IPS-20b (cell line): ENCODE measurements at regions not wholly inside any gene's neighbourhood (a gene's known extent, or its start where the extent isn't known, plus 50 kb on each side); places are given as distances from the start of the nearest gene placed in this dataset.

Experiments used
- H3K27ac ChIP-seq: one replicate; pipeline ENCODE4 v1.5.1; 2013; ENCODE audit warnings: low read length
- H3K27me3 ChIP-seq: 2 replicates; pipeline ENCODE4 v1.6.1; 2013; ENCODE audit warnings: mild to moderate bottlenecking, low read length, inconsistent platforms; ENCODE audit not compliant: insufficient read depth
- H3K36me3 ChIP-seq: 2 replicates; pipeline ENCODE4 v1.6.1; 2013; ENCODE audit warnings: low read depth, mild to moderate bottlenecking, inconsistent platforms, low read length, moderate library complexity; ENCODE audit not compliant: insufficient read depth
- H3K4me1 ChIP-seq: 2 replicates; pipeline ENCODE4 v1.6.1; 2013; ENCODE audit warnings: mild to moderate bottlenecking, control low read depth, inconsistent platforms, low read length, moderate library complexity; ENCODE audit not compliant: insufficient read depth
- H3K4me3 ChIP-seq: 2 replicates; pipeline ENCODE4 v1.5.1; 2013; ENCODE audit warnings: mild to moderate bottlenecking, low read length, inconsistent platforms
- H3K9ac ChIP-seq: 2 replicates; pipeline ENCODE4 v1.6.1; 2013; ENCODE audit warnings: low read depth, mild to moderate bottlenecking, inconsistent platforms, low read length, moderate library complexity
- H3K9me3 ChIP-seq: 2 replicates; pipeline ENCODE4 v1.6.1; 2013; ENCODE audit warnings: mild to moderate bottlenecking, low read depth, low read length, inconsistent platforms; ENCODE audit not compliant: insufficient read depth

DNA sequence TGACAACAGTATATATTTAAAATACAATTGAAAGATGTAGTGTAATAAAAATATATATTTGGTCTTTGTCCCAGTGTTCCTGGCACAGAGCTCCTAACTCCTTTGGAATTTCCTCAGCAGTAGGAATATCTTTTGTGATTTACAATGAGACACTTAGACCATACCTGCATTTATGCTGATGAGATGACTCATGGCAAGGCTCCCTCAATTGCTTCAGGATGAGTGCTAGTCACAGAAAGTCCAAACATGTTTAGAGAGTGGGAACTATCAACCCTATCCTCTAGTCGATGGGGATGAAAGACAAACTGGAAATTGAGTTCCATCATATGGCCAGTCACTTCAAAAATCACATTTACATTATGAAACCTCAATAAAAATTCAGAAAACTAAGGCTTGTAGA, 588.3 kb upstream of the LMCD1 start:
- H3K36me3 ChIP-seq: no peaks in the 10 kb centered on the region
- H3K4me1 ChIP-seq: peaks cover 12% of the 10 kb centered on the region; the same call in 1 of the 2 replicates
- no peaks in the 10 kb centered on the region for H3K27me3 ChIP-seq
- no peak overlapping the region for H3K27ac ChIP-seq
- no peak overlapping the region for H3K9ac ChIP-seq
- H3K9me3 ChIP-seq: no peaks in the 10 kb centered on the region
- no peak overlapping the region for H3K4me3 ChIP-seq

DNA sequence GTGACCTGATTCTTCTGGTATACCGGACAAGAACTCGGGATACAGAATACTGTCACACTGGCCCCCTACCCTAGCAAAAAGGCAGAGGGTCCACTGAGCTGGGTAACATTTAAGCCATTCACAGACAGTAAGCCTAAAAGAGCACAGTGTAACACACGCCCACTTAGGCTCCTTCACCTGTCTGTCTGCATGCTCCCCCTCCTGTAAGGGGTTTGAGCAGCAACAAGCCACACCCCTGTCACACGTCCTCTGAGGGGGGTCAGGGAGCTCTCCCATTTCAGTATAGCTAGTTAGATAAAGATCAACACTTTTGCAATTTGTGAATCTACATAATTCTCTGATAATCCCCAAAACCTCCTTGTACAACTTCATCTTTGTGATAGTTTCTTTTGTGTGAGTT, 586.3 kb upstream of the LMCD1 start:
- no peak overlapping the region for H3K9ac ChIP-seq
- H3K4me3 ChIP-seq: no peak overlapping the region
- no peak overlapping the region for H3K27ac ChIP-seq
- H3K9me3 ChIP-seq: no peaks in the 10 kb centered on the region
- no peaks in the 10 kb centered on the region for H3K27me3 ChIP-seq
- no peaks in the 10 kb centered on the region for H3K36me3 ChIP-seq
- H3K4me1 ChIP-seq: peaks cover 12% of the 10 kb centered on the region; the same call in 1 of the 2 replicates

GRCh38 chr3:7917443-7918151, 584.0 kb upstream of the LMCD1 start:
- H3K27ac ChIP-seq: no peak overlapping the region

GRCh38 chr3:7920211-7920610, 581.4 kb upstream of the LMCD1 start:
- Histone ChIP-seq H3K4me1 (peaks cover 9% of the 10 kb centered on the region; the same call in 1 of the 2 replicates), H3K9ac (no peak overlapping the region), H3K27ac (no peak overlapping the region), H3K4me3 (no peak overlapping the region), H3K9me3 (no peaks in the 10 kb centered on the region), H3K36me3 (no peaks in the 10 kb centered on the region), H3K27me3 (no peaks in the 10 kb centered on the region)

More at GRCh38 chr3:7917443-7918151, 584.0 kb upstream of the LMCD1 start:
- no peaks in the 10 kb centered on the region for H3K36me3 ChIP-seq
- H3K4me3 ChIP-seq: no peak overlapping the region
- H3K27me3 ChIP-seq: no peaks in the 10 kb centered on the region
- no peak overlapping the region for H3K9ac ChIP-seq
- no peaks in the 10 kb centered on the region for H3K9me3 ChIP-seq
- peaks cover 12% of the 10 kb centered on the region; the same call in 1 of the 2 replicates for H3K4me1 ChIP-seq

- H3K9ac ChIP-seq: no peak overlapping the region
- no peak overlapping the region for H3K4me3 ChIP-seq
- H3K27me3 ChIP-seq: no peaks in the 10 kb centered on the region
- no peak overlapping the region for H3K27ac ChIP-seq
- no peaks in the 10 kb centered on the region for H3K36me3 ChIP-seq
- H3K9me3 ChIP-seq: no peaks in the 10 kb centered on the region
- peaks cover 7% of the 10 kb centered on the region; the same call in 1 of the 2 replicates for H3K4me1 ChIP-seq
Measured at GRCh38 chr3:7924228-7924627, 577.4 kb upstream of the LMCD1 start.

GRCh38 chr3:7927015-7927414, 574.6 kb upstream of the LMCD1 start:
- Histone ChIP-seq H3K36me3 (no peaks in the 10 kb centered on the region), H3K9me3 (no peaks in the 10 kb centered on the region), H3K9ac (no peak overlapping the region), H3K4me3 (no peak overlapping the region), H3K27ac (no peak overlapping the region), H3K4me1 (peaks cover 7% of the 10 kb centered on the region; the same call in 1 of the 2 replicates), H3K27me3 (no peaks in the 10 kb centered on the region)

- no peak overlapping the region for H3K9ac ChIP-seq
- H3K4me1 ChIP-seq: peaks cover 7% of the 10 kb centered on the region; the same call in 1 of the 2 replicates
- H3K36me3 ChIP-seq: no peaks in the 10 kb centered on the region
- H3K4me3 ChIP-seq: no peak overlapping the region
- H3K27me3 ChIP-seq: no peaks in the 10 kb centered on the region
- no peaks in the 10 kb centered on the region for H3K9me3 ChIP-seq
- H3K27ac ChIP-seq: no peak overlapping the region
Measured at GRCh38 chr3:7927864-7928263, 573.8 kb upstream of the LMCD1 start.

DNA sequence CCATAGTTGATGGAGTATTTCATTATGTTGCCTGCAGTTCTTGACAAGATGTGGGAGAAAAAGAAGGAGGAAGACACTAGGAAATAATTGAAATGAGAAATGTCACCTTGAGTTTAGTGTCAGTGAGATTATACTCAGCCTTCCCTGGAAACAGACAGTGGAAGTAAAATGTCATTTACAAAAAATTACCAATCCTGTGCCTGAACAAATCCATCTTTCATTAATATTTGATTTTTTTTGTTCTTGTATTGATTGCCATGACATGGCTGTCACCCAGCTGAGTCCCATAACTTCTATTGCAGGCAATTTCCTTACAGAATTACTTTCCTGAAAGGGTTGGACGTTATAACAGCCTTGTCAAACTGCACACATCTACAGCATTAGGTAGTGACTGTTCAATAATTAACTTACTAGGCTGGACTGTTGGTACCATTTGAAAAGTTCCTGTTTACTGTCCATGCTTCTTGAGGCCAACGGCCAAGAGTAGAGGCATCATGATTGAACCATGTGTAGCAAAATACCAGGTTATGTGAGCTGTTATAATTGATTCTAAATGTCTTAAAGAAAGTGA, 572.2 kb upstream of the LMCD1 start:
- Histone ChIP-seq H3K4me3 (no peak overlapping the region), H3K9ac (no peak overlapping the region), H3K27me3 (no peaks in the 10 kb centered on the region), H3K9me3 (no peaks in the 10 kb centered on the region), H3K27ac (no peak overlapping the region), H3K36me3 (no peaks in the 10 kb centered on the region), H3K4me1 (peaks cover 7% of the 10 kb centered on the region; the same call in 1 of the 2 replicates)

DNA sequence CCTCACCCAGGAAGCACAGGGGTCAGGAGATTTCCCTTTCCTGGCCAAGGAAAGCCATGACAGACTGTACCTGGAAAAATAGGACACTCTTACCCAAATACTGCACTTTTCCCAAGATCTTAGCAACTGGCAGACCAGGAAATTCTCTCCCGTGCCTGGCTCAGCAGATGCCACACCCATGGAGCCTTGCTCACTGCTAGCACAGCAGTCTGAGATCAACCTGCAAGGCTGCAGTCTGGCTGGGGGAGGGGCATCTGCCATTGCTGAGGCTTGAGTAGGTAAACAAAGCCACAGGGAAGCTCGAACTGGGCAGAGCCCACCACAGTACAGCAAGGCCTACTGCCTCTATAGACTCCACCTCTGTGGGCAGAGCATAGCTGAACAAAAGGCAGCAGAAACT, 567.3 kb upstream of the LMCD1 start:
- Histone ChIP-seq H3K4me3 (no peak overlapping the region), H3K9me3 (no peaks in the 10 kb centered on the region), H3K27me3 (no peaks in the 10 kb centered on the region), H3K27ac (no peak overlapping the region), H3K4me1 (no peaks in the 10 kb centered on the region), H3K36me3 (no peaks in the 10 kb centered on the region), H3K9ac (no peak overlapping the region)

- H3K4me3 ChIP-seq: no peak overlapping the region
- no peak overlapping the region for H3K9ac ChIP-seq
Measured at GRCh38 chr3:7947930-7948329, 553.7 kb upstream of the LMCD1 start.

GRCh38 chr3:7950890-7951289, 550.7 kb upstream of the LMCD1 start:
- no peak overlapping the region for H3K4me3 ChIP-seq
- H3K9ac ChIP-seq: no peak overlapping the region
- H3K9me3 ChIP-seq: no peaks in the 10 kb centered on the region
- no peaks in the 10 kb centered on the region for H3K36me3 ChIP-seq
- H3K27me3 ChIP-seq: no peaks in the 10 kb centered on the region
- no peak overlapping the region for H3K27ac ChIP-seq
- peaks cover 26% of the 10 kb centered on the region for H3K4me1 ChIP-seq

More at GRCh38 chr3:7947930-7948329, 553.7 kb upstream of the LMCD1 start:
- H3K27ac ChIP-seq: no peak overlapping the region
- no peaks in the 10 kb centered on the region for H3K36me3 ChIP-seq
- H3K4me1 ChIP-seq: no peaks in the 10 kb centered on the region
- no peaks in the 10 kb centered on the region for H3K9me3 ChIP-seq
- H3K27me3 ChIP-seq: no peaks in the 10 kb centered on the region

DNA sequence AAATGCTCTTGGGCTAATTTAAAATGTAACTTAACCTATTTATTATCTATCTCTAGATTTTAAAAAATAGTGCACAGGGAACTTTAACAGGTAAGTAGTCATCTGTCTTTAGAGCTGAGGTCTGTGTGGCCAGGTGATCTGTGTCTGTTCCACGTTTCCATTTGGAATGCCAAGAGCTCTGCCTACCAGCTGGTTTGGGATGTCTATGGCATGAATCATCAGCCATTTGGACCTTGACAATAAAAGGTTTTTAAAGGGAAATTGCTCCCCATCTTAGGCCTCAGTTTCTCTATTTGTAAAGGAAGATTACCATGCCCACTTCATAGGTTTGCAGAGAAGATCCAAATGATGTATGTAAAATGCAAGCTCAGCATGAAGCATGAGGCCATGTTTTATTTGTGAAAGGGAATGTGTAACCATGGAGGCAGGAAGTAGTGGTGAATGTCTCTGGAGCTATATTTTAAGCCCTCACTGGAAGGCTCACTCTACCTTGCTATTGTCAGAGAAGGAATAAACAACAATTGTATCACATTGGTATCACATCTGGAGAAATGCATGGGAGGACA, 548.1 kb upstream of the LMCD1 start:
- Histone ChIP-seq H3K36me3 (no peaks in the 10 kb centered on the region), H3K9ac (no peak overlapping the region), H3K4me3 (no peak overlapping the region), H3K4me1 (peaks cover 30% of the 10 kb centered on the region), H3K9me3 (no peaks in the 10 kb centered on the region), H3K27me3 (no peaks in the 10 kb centered on the region), H3K27ac (no peak overlapping the region)
